ENCODE measurements at regions not wholly inside any gene's neighbourhood (a gene's known extent, or its start where the extent isn't known, plus 50 kb on each side); places are given as distances from the start of the nearest gene placed in this dataset.

GRCh38 chr10:3882855-3883254 is 97.8 kb upstream of the KLF6 start:
- DNase-seq, result no peak
- Mint-ChIP-seq H3K27ac (no peak overlapping the region), H3K9me3 (no peaks in the 10 kb centered on the region), H3K4me1 (peaks cover 18% of the 10 kb centered on the region), H3K4me3 (no peak overlapping the region), H3K36me3 (ENCODE audit: low read depth) (no peaks in the 10 kb centered on the region), H3K27me3 (peaks cover 3% of the 10 kb centered on the region)
- POLR2A ChIA-PET, result interaction anchor here (1.1 to 2.1 kb wide), 2 partner anchors 10 to 97 kb away, joined by 3 to 6 read pairs; partner anchors contain the start of gene KLF6
- intact Hi-C loops (cut with micrococcal nuclease), result no loop called here
- TF ChIP-seq CTCF (IDR thresholded peaks at IDR 0.05), result no peak
- ATAC-seq (ENCODE audit: low read depth), result no peak
- CTCF ChIA-PET, result no interaction called here

- Mint-ChIP-seq H3K4me1 (peaks cover 18% of the 10 kb centered on the region), H3K27ac (no peak overlapping the region), H3K36me3 (ENCODE audit: low read depth) (no peaks in the 10 kb centered on the region), H3K9me3 (no peaks in the 10 kb centered on the region), H3K4me3 (no peak overlapping the region), H3K27me3 (peaks cover 3% of the 10 kb centered on the region)
- no peak for TF ChIP-seq CTCF (IDR thresholded peaks at IDR 0.05)
- no peak for ATAC-seq (ENCODE audit: low read depth)
- no peak for DNase-seq
- ChIA-PET CTCF (no interaction called here), POLR2A (interaction anchor here (0.6 to 2.1 kb wide), 3 partner anchors 24 to 96 kb away, joined by 3 to 6 read pairs (median 6); partner anchors contain the start of gene KLF6)
- intact Hi-C loops (cut with micrococcal nuclease), result no loop called here
These were observed 96.6 kb upstream of the KLF6 start for GRCh38 chr10:3881622-3882021.

GRCh38 chr10:3879073-3879472 is 94.1 kb upstream of the KLF6 start:
- H3K36me3 Mint-ChIP-seq (ENCODE audit: low read depth), result no peaks in the 10 kb centered on the region
- TF ChIP-seq CTCF (IDR thresholded peaks at IDR 0.05), result no peak
- H3K9me3 Mint-ChIP-seq, result no peaks in the 10 kb centered on the region
- H3K4me1 Mint-ChIP-seq, result peaks cover 39% of the 10 kb centered on the region
- ChIA-PET POLR2A (interaction anchor here (1.3 kb wide), 1 partner anchor 94 kb away, joined by 3 read pairs; the partner anchor contains the start of gene KLF6), CTCF (no interaction called here)
- no peak overlapping the region for H3K27ac Mint-ChIP-seq
- H3K27me3 Mint-ChIP-seq, result peaks cover 2% of the 10 kb centered on the region
- intact Hi-C loops (cut with micrococcal nuclease), result loop anchor here (5.0 to 10.0 kb wide), 2 partner anchors 188 to 776 kb away; no protein-coding TSS in a partner anchor
- H3K4me3 Mint-ChIP-seq, result no peak overlapping the region
- DNase-seq (no peak), ATAC-seq (ENCODE audit: low read depth) (no peak)

- POLR2A ChIA-PET, result interaction anchor here (0.6 to 6.3 kb wide), 2 partner anchors 72 to 93 kb away, joined by 3 to 156 read pairs; partner anchors contain the start of gene KLF6
- Mint-ChIP-seq H3K27me3 (no peaks in the 10 kb centered on the region), H3K4me1 (peaks cover 55% of the 10 kb centered on the region), H3K4me3 (no peak overlapping the region), H3K36me3 (ENCODE audit: low read depth) (no peaks in the 10 kb centered on the region), H3K27ac (no peak overlapping the region), H3K9me3 (no peaks in the 10 kb centered on the region)
- CTCF ChIA-PET, result no interaction called here
- DNase-seq (no peak), ATAC-seq (ENCODE audit: low read depth) (no peak)
- intact Hi-C loops (cut with micrococcal nuclease), result loop anchor here (2.0 to 10.0 kb wide), 3 partner anchors 15 to 777 kb away; no protein-coding TSS in a partner anchor
- no peak for TF ChIP-seq CTCF (IDR thresholded peaks at IDR 0.05)
These were observed 92.4 kb upstream of the KLF6 start for GRCh38 chr10:3877211-3878000.

GRCh38 chr10:3876350-3876962 is 91.4 kb upstream of the KLF6 start:
- ChIA-PET CTCF (interaction anchor here (0.7 kb wide), 1 partner anchor 142 kb away, joined by 3 read pairs; no protein-coding TSS in a partner anchor), POLR2A (interaction anchor here (0.5 to 6.3 kb wide), 5 partner anchors 83 to 406 kb away, joined by 3 to 156 read pairs (median 7); partner anchors contain the start of gene KLF6)
- Mint-ChIP-seq H3K36me3 (ENCODE audit: low read depth) (no peaks in the 10 kb centered on the region), H3K27ac (peak overlapping the region; percentile 96), H3K4me1 (peaks cover 65% of the 10 kb centered on the region), H3K9me3 (no peaks in the 10 kb centered on the region), H3K4me3 (no peak overlapping the region), H3K27me3 (no peaks in the 10 kb centered on the region)
- no peak for TF ChIP-seq CTCF (IDR thresholded peaks at IDR 0.05)
- DNase-seq, result no peak
- intact Hi-C loops (cut with micrococcal nuclease), result loop anchor here (2.0 to 10.0 kb wide), 3 partner anchors 16 to 778 kb away; no protein-coding TSS in a partner anchor
- ATAC-seq (ENCODE audit: low read depth), result no peak
